Lung (tissue), 11 donors: ENCODE measurements at regions not wholly inside any gene's neighbourhood (a gene's known extent, or its start where the extent isn't known, plus 50 kb on each side); places are given as distances from the start of the nearest gene placed in this dataset.

Experiments
- ATAC-seq: fragments of 200-7000 bp; cut with Tn5 transposase; one replicate; pipeline ENCODE4 v1.9.1; 2020; ENCODE audit warnings: moderate number of reproducible peaks; ENCODE audit not compliant: insufficient read depth, low FRiP score
- DNase-seq, 3 donors: peaks; one replicate each; pipeline ENCODE4 v3.0.0-alpha.2; 2013 to 2017
- H3K27ac ChIP-seq, 2 donors: one replicate each; pipeline ENCODE4 v1.5.1; 2013; ENCODE audit warnings: mild to moderate bottlenecking in 2 of 2, moderate library complexity in 2 of 2, control low read depth in 1 of 2, inconsistent platforms in 1 of 2, low read depth in 1 of 2, low read length in 1 of 2
- H3K27me3 ChIP-seq, 3 donors: one replicate each; pipeline ENCODE4 v1.5.1; 2013; ENCODE audit warnings: low read length in 2 of 3; ENCODE audit not compliant: control insufficient read depth in 3 of 3, insufficient read depth in 3 of 3
- H3K36me3 ChIP-seq, 4 donors: one replicate each; pipeline ENCODE4 v1.5.1; 2013; ENCODE audit warnings: low read length in 4 of 4, mild to moderate bottlenecking in 1 of 4, moderate library complexity in 1 of 4; ENCODE audit not compliant: control insufficient read depth in 4 of 4, insufficient read depth in 4 of 4
- H3K4me1 ChIP-seq, 5 donors: one replicate each; pipeline ENCODE4 v1.5.1; 2013; ENCODE audit warnings: low read length in 5 of 5, mild to moderate bottlenecking in 2 of 5, moderate library complexity in 1 of 5; ENCODE audit not compliant: control insufficient read depth in 5 of 5, insufficient read depth in 5 of 5
- H3K4me3 ChIP-seq: one replicate; pipeline ENCODE4 v1.5.1; 2013; ENCODE audit warnings: mild to moderate bottlenecking, control low read depth, moderate library complexity
- H3K9ac ChIP-seq, 2 donors: one replicate each; pipeline ENCODE4 v1.5.1; 2013; ENCODE audit warnings: low read length in 2 of 2, control low read depth in 1 of 2; ENCODE audit not compliant: insufficient read depth in 1 of 2
- H3K9me3 ChIP-seq, 4 donors: one replicate each; pipeline ENCODE4 v1.5.1; 2013; ENCODE audit warnings: low read length in 3 of 4, mild to moderate bottlenecking in 1 of 4, moderate library complexity in 1 of 4; ENCODE audit not compliant: control insufficient read depth in 4 of 4, insufficient read depth in 3 of 4
- WGBS, 2 donors: extraction: QIAGEN DNeasy Blood & Tissue Kit; methylation state at CpG; one replicate each; pipeline ENCODE4 v1.1.7; 2013; 5-methylcytosine and 5-hydroxymethylcytosine counted together
- TF ChIP-seq, protein P1 (sequence below): IDR thresholded peaks from 2 replicates; pipeline ENCODE4 v1.5.1; 2012; ENCODE audit warnings: mild to moderate bottlenecking; ENCODE audit errors: control extremely low read depth, extremely low read depth
- donor health status: control.
- donor health status: control.
- donor health status: Bipolar disorder and iron deficiency.
- donor health status: healthy.
- donor health status: DM: yes; HTN: yes; CAD: no.

GRCh38 chr2:215537611-215538010 is 101.7 kb upstream of the FN1 start:
- H3K27ac ChIP-seq: no peak overlapping the region
- TF ChIP-seq, protein P1, sequence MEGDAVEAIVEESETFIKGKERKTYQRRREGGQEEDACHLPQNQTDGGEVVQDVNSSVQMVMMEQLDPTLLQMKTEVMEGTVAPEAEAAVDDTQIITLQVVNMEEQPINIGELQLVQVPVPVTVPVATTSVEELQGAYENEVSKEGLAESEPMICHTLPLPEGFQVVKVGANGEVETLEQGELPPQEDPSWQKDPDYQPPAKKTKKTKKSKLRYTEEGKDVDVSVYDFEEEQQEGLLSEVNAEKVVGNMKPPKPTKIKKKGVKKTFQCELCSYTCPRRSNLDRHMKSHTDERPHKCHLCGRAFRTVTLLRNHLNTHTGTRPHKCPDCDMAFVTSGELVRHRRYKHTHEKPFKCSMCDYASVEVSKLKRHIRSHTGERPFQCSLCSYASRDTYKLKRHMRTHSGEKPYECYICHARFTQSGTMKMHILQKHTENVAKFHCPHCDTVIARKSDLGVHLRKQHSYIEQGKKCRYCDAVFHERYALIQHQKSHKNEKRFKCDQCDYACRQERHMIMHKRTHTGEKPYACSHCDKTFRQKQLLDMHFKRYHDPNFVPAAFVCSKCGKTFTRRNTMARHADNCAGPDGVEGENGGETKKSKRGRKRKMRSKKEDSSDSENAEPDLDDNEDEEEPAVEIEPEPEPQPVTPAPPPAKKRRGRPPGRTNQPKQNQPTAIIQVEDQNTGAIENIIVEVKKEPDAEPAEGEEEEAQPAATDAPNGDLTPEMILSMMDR: no peak

GRCh38 chr2:215536510-215536909 is 100.6 kb upstream of the FN1 start:
- no peaks in the 10 kb centered on the region for H3K27me3 ChIP-seq
- no peak overlapping the region for H3K27ac ChIP-seq
- WGBS, 2 donors: 61 to 79% methylated on average over 5 of the region's 5 CpGs
- H3K4me3 ChIP-seq: no peak overlapping the region
- no peaks in the 10 kb centered on the region for H3K36me3 ChIP-seq
- TF ChIP-seq, protein P1: no peak
- no peak overlapping the region for H3K9ac ChIP-seq
- H3K9me3 ChIP-seq: peaks cover 0 to 5% (median 2%) of the 10 kb centered on the region in 4 donors
- DNase-seq (peak in 2 of 3 donors; percentile 55 to 79), ATAC-seq (no peak)
- peaks cover 0 to 33% (median 0%) of the 10 kb centered on the region in 5 donors for H3K4me1 ChIP-seq

More at GRCh38 chr2:215537611-215538010, 101.7 kb upstream of the FN1 start:
- Histone ChIP-seq H3K9ac (peak overlapping the region in 1 of 2 donors; percentile 9), H3K4me1 (peaks cover 0 to 33% (median 0%) of the 10 kb centered on the region in 5 donors), H3K27me3 (no peaks in the 10 kb centered on the region), H3K4me3 (no peak overlapping the region), H3K36me3 (no peaks in the 10 kb centered on the region), H3K9me3 (peaks cover 0 to 5% (median 2%) of the 10 kb centered on the region in 4 donors)
- ATAC-seq (no peak), DNase-seq (peak; percentile 83 to 95 (median 94))
- 58% methylated on average over 2 of the region's 2 CpGs for WGBS, 2 donors

GRCh38 chr2:215535741-215536140 is 99.9 kb upstream of the FN1 start:
- no peak for ATAC-seq
- peaks cover 0 to 38% (median under 1%) of the 10 kb centered on the region in 5 donors for H3K4me1 ChIP-seq
- no peaks in the 10 kb centered on the region for H3K36me3 ChIP-seq
- no peak overlapping the region for H3K4me3 ChIP-seq
- H3K9me3 ChIP-seq: peaks cover 0 to 5% (median 2%) of the 10 kb centered on the region in 4 donors
- H3K27ac ChIP-seq: no peak overlapping the region
- H3K9ac ChIP-seq: no peak overlapping the region
- DNase-seq: peak in 2 of 3 donors; percentile 61 to 62
- no peaks in the 10 kb centered on the region for H3K27me3 ChIP-seq
- TF ChIP-seq, protein P1: no peak
- WGBS, 2 donors: 13 to 51% methylated on average over 1 of the region's 1 CpG
